ENCODE measurements at regions not wholly inside any gene's neighbourhood (a gene's known extent, or its start where the extent isn't known, plus 50 kb on each side); places are given as distances from the start of the nearest gene placed in this dataset.

DNA sequence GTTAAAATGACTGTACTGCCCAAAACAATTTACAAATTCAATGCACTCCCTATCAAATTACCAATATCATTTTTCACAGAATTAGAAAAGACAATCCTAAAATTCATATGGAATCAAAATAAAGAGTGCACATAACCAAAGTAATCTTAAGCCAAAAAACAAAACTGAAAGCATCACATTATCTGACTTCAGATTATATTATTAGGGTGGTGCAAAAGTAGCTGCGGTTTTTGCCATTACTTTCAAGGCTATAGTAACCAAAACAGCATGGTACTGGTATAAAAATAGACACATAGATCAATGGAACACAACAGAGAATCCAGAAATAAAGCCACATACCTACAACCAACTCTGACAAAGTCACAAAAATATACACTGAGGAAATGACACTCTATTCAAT lies 396.6 kb downstream of the EIPR1 start:
- TF ChIP-seq EZH2 (IDR thresholded peaks at IDR 0.05; ENCODE audit: low read length, missing control alignments): no peak
- TF ChIP-seq, protein P1, sequence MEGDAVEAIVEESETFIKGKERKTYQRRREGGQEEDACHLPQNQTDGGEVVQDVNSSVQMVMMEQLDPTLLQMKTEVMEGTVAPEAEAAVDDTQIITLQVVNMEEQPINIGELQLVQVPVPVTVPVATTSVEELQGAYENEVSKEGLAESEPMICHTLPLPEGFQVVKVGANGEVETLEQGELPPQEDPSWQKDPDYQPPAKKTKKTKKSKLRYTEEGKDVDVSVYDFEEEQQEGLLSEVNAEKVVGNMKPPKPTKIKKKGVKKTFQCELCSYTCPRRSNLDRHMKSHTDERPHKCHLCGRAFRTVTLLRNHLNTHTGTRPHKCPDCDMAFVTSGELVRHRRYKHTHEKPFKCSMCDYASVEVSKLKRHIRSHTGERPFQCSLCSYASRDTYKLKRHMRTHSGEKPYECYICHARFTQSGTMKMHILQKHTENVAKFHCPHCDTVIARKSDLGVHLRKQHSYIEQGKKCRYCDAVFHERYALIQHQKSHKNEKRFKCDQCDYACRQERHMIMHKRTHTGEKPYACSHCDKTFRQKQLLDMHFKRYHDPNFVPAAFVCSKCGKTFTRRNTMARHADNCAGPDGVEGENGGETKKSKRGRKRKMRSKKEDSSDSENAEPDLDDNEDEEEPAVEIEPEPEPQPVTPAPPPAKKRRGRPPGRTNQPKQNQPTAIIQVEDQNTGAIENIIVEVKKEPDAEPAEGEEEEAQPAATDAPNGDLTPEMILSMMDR (conservative IDR thresholded peaks at IDR 0.05 in 1 of 2, IDR thresholded peaks at IDR 0.05 in 1 of 2; ENCODE audit: low read depth in 1 of 2, low read length in 2 of 2): no peak

All from fibroblast of lung (primary cell).